Posterior vena cava (tissue), 2 donors: ENCODE measurements at regions not wholly inside any gene's neighbourhood (a gene's known extent, or its start where the extent isn't known, plus 50 kb on each side); places are given as distances from the start of the nearest gene placed in this dataset.
"Not testable (repeated sequence)": the region's sequence is repeated elsewhere in the genome, so short reads cannot be mapped to it uniquely, and the experiment has no call there.

Source experiments
- DNase-seq: peaks from one replicate; pipeline ENCODE4 v3.0.0-alpha.2; 2020; ENCODE audit warnings: low spot score
- intact Hi-C, 2 donors: fragments of 100-400 bp; cut with DNase I; formaldehyde crosslinking; loops; one replicate each; pipeline versions ENCODE4 v1.14.1 to v1.14.2; 2022 to 2023
- donor health status: DM: yes; HTN: yes; CAD: no.
- donor health status: DM: yes; HTN: yes; CAD: no.

DNA sequence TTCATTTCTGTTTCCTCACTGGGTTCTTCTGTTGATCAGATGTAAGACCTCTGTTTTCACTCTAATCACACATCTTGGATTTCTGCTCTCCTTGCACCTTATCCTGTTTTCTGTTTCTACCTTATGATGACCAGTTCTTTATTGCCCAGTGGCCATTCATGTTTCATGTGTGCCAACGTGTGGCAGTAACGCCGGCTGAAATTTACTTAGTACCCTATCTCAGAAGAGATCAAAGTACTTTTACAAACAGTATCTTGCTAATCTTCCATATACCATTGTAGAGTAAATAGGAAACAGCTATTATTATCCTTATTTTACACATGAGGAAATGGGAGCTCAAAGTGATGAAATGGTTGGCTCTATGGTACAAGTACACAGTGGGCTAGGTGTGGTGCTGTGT is 74.0 kb downstream of the GATA3 start:
- no peak for DNase-seq
- intact Hi-C loops: no loop called here

DNA sequence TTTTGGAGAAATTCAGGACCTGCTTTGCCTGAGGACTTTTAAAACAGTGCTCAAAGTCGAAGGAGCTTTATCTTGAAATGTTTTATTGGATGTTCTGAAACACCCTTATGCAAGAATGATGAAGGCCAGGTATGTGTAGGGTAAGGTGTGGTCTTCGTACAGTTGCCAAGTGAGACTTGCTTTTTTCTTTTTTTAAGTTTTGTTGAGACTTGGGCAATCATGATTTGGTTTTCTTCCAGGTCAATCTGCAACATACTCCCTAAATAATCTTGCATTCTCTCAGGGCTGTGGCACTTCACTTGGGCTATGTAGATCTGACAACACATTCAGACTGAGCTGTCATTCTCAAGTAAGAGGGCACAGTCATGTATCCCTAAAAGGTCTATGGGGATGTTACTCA is 75.0 kb downstream of the GATA3 start:
- intact Hi-C loops: no loop called here

DNA sequence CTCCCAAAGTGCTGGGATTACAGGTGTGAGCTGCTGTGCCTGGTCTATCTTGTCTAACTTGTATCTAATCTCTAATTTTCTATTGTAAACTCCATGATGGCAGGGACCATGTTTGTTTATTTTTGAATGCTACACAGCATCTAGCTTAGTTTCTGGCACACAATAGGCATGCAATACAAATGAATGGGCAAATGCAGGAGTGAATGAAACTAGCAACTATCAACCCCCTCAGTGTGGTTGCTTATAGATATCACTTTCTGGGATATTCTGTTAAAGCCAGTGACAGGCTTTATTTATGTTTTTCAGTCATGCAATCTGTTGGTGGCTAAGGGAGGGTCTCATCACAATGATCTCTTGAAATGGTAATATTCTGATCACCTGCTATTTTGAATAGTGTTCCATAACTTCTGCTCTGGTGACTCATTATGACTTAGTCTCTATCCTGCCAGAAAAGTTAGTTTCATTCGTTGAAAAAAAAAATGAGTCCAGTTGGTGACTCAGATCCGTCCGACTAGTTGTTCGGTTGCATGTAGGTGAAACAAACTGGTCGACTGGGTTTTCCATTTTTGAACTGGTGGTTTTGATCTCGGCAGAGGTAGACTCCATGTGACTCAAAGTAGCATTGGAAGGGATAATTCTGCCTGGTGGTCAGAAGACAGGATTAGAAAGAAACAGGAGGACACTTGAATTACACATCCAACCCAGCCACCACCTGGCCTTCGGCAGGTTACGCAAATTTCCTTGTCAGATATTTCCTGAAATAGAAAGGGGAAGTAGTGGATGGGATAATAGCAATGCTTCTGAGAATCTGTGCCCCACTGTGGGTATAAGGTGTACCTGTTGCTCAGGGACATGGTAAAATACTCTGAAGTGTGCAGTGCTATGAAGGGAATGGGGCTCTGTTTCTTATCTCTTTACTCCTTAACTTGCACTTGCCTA is 76.8 kb downstream of the GATA3 start:
- DNase-seq: no peak
- intact Hi-C loops: no loop called here

More for the DNA sequence above, 75.0 kb downstream of the GATA3 start:
- DNase-seq: no peak

DNA sequence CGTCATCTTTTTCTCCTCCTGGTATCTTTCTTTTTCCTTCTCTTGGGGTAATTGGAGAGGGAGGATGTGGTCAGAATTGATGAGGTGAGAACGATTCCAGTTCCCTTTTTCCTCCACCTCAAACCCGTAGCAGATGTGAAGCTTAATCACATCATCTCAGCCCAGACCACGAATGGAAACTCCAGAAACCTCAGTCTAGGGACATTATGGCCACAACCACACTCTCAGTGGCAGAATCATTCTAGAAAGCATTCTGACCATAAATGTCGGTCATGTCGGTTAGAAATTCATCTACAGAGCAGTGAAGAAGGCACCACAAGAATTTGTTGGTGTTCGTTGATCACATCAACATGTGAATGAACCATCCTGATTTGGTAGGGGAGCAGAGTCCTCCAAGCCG is 78.7 kb downstream of the GATA3 start:
- intact Hi-C loops: no loop called here
- DNase-seq: no peak

DNA sequence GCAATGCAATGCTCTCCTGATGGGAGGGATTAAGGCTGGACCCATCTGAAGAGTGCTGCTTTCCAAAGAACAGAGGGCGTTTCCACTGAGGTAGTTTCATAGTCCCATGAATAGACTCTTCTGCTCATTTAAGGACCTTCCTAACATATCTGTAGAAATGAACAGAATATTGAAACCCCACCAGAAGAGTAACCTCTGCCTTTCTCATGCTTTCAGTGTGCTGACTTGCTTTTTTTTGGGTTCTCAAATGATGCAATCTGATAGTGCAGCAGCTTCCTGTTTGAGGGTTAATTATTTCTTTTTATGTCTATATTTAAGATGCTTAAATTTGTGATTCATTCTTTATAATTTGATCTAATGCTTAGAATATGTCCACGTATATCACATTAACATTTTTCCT is 82.2 kb downstream of the GATA3 start:
- intact Hi-C loops: no loop called here
- DNase-seq: no peak

DNA sequence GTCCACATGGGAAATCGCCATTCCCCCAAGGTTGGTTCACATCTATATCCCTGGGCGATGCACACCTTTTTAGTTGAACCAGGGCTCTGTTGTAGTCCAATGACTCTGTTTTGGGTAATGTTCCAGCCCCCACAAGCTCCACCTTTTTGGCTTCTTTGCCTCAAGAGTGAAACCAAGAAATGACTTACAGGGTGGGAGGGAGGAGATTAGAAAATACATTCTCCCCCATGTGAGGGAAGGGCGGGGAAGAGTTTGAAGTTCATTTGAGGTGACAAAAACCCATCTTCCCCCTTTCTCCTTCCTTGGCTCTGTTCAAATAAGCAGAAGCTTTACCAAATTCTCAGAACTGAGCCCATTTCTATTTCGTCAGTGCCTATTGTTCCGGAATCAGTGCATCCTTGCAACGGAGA is 82.8 kb downstream of the GATA3 start:
- DNase-seq: no peak
- intact Hi-C loops: no loop called here

DNA sequence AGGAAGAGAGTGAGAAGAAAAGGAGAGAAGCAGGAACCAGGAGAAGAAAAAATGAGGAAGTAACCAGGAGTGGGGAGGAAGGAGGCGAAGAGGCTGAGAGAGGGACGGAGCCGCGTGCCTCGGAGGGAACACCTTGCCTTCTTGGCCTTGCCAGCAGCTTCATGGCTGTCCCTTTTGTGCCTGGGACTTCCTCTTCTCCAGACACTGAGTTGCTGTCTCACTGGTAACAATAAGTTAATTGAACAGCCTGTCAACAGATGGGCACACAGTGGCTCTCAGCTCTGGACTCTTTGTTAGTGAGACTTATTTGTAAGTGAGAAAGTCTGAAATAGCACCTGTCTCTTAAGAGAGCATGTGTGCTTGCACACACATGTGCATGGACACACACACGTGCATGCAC is 83.2 kb downstream of the GATA3 start:
- intact Hi-C loops: no loop called here
- no peak for DNase-seq

DNA sequence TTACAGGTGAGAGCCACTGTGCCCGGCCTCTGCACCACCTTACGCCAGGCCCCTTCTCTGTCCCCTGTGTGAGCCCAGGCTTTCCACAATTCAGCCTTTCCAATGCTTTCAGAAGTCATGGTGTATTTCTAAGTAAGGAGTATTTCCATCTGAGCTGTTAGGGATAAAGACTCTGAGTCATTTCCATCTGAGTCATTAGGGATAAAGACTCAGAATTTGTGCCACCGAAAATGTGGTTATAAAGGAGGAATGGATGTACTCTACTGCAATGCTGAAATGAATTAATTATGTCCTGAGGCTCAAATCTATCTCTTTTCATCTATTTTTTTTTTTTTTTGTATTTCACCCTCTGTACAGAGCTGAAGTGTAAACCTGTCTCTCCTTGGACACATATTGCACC is 84.0 kb downstream of the GATA3 start:
- intact Hi-C loops: no loop called here
- DNase-seq: no peak

DNA sequence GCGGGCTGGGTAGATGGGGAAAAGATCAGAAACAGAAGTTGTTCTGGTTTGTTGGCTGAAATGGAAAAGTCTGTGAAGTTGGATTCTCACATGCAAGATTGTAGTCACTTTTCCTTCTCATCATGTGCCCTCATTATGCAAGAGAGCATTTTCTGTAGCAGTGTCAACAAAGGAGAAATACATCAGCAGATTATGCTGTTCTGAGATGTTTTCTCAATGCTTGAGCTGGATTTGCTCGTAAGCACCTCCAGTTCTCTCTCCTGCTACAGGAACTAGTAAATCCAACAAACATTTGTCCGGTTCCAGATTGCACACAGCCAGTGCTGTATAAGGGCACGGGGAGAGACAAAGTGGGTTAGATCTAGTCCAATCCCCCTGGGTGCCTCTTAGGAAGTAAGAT is 90.0 kb downstream of the GATA3 start:
- intact Hi-C loops: no loop called here
- DNase-seq: no peak

DNA sequence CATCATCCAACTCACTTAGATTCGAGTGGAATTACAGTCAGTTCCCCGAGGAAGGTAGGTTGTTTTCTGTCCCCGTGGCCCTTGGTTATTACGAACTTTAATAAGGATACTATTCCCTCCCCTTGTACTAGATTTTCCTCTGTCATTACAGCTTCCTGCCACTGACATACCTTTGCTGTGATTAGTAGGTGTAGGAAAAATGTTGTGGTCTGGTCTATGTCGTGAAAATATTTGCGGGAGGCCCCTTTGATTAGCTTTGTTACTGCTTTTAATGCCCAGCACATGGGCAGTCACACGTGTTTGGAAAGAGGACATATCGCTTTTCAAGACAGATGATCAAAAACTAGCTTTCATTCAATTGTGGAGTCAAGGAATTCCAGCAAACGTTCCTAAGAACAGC is 92.2 kb downstream of the GATA3 start:
- intact Hi-C loops: no loop called here
- DNase-seq: no peak

DNA sequence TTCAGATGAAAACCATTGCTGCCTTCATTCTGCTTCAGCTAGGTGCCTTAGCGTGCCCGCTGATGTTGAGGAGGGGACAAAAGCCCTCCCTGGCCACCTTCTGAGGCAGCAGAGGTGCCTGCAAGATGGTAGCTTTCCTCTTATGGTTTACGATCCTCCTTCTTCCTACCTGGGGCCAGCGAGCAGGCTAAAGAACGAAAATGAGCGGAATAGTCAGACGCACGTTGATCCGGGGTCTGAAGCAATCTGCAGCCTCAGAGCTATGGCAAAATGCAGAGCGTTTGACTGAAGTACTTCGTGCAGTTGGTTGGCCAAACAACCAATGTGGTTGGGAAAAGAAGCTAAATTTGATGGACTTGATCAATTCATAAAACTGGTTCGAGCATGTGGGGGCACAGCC is 95.5 kb downstream of the GATA3 start:
- no peak for DNase-seq
- intact Hi-C loops: no loop called here

DNA sequence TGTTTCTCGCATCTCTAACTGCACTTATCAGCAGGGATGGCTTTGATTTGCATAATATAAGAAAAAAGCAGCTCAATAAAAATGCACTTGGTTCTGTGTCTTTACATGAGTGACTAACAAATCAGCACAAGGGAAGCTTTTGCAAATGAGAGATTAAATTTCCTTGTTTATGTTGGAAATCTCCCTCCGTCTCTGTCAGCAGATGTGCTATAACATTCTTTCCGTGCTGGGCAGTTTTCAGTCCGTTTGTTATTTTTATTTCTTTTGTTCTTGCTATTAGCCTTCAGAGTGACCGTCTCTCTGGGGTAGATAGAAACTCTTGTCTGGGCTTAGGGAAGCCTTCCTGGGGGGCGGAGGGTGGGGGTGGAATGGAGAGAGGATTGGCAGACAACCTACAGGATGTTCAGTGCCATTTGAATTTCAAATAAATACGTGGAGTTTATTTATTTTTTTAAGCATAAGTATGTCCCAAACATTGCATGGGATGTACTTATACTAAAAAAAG is 96.0 kb downstream of the GATA3 start:
- no peak for DNase-seq
- intact Hi-C loops: no loop called here

DNA sequence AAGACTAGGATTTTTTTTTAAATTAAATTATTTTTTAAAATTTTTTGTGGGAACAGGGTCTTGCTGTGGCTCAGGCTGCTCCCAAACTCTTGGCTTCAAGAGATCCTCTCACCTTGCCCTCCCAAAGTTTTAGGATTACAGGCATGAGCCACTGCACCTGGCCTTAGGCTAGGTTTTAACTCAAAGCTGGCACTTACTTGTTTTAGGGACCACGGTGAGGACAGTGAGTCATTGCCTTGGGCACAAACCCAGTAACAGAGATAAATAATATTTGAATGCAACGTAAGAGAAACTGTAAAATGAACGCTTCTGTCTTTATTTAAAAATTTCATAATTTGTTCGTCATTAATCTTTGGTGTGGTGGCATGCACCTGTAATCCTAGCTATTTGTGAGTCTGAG is 96.6 kb downstream of the GATA3 start:
- no peak for DNase-seq
- intact Hi-C loops: no loop called here

DNA sequence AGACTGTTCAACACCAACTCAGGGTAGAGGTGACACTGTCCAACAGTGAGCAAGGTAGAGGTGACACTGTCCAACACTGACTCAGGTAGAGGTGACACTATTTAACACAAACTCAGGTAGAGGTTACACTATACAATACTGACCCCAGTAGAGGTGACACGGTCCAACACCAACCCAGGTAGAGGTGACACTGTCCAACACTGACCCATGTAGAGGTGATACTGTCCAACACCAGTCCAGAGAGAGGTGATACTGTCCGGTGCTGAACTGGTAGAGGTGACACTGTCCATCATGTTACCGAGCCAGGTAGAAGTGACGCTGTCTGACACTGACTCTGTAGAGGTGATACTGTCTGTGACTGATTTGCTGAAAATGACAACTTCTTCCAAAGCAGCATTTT is 102.4 kb downstream of the GATA3 start:
- intact Hi-C loops: no loop called here
- DNase-seq: no peak

DNA sequence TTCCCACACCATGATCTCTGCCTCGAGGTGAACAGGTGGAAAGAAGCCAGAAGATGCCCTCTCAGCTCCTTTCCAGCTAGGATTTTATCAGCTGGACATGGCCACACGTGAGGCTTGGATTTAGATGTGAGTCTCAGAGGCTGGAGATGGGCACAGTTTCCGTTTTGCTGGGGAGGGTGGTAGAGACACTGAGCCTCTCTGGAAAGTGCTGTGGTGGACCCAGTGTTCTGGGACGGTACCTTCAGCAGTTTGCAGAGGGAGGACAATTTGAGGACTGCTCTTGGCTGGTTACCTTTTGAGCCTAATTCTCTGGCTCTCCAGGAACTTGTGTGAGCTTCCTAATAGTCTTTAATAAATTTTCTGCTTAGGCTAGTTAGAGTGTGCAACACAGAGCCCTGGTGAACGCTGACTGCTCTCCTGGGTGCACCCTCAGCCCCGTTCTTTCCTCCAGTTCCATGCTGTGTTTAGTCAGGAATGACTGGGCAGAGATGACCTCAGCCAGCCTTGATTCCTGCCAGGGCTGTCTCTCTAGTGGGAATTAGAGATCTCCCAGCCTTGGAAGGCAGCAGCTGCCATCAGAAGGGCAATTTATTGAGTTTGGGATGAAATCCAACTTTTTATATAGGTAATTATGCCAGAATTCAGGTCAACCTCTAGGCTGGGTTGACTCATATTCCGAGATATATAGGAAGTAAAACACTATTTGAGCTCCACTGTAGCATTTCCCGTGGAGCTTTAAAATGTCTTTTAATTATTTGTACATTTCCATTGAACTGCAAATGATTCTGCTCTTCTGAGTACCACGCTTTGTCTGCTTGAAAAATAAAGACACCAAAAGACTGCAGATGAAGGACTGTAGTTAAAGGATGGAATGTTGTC is 103.9 kb downstream of the GATA3 start:
- DNase-seq: no peak
- intact Hi-C loops: no loop called here

DNA sequence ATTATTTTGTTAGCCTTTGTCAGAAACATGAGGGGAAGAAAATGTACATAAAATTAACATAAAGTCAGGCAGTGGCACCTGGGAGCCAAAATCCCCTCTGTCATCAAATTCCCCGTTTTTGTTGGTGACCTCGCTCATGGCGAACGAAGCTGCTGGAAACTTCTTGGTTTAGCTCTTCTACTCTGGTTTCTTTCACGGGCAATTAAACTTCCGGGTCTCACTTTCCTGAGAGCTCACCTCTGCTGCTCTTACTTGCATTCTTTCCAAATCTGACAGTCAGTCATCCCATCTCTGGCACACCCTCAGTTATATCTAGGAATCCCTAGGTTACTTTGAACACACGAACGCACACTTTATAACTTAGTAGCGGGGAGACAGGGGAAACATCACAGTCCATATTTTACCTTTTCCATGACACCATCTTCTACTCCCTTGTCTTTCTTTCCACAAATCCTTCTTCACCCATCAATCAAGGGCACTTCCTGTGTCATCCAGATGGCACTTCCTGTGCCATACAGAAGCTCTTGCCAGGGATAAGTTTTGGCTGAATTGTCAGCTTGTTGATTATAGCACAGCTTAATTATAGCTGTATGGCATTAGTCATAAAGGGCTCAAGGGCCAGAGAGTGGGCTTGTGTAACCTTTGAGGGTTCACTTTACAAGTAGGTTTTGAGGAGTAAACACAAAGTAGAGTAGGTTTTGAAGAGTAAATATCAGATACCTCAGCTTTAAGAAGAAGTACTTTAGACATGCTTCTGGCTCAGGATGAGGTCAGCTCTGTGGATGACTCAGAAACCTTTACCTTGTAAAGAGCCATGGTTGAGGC is 105.1 kb downstream of the GATA3 start:
- intact Hi-C loops: no loop called here
- no peak for DNase-seq

DNA sequence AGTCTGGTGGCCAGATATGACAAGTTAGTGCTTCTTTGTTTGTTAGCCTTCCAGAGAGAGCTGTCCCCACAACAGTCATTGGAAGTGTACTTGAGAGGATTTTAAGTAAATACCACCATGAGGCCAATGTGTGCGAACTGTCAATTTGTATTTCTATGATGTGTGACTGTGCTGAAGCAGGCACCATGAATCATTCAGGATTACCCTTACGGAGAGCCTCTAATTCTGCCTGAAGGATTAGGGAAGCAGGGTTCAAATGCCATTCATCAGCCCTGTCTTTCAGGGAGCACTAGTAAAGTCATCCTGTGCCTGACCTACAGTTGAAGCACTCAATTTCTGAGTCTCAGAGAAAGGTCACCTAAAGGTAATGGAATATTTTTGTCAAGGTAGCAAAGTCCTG is 109.3 kb downstream of the GATA3 start:
- no peak for DNase-seq

DNA sequence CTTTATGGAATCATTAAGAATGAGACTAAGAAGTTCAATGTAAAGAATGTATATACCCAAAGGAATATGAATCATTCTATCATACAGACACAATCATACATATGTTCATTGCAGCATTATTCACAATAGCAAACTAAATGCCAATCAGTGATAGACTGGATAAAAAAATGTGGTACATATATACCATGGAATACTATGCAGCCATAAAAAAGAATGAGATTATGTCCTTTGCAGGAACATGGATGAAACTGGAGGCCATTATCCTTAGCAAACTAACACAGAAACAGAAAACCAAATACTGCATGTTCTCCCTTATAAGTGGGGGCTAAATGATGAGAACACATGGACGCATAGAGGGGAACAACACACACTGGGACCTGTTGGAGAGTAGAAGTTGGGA is 110.2 kb downstream of the GATA3 start:
- intact Hi-C loops, DNase-seq: not testable (repeated sequence)

More for the DNA sequence above, 109.3 kb downstream of the GATA3 start:
- intact Hi-C loops: no loop called here

DNA sequence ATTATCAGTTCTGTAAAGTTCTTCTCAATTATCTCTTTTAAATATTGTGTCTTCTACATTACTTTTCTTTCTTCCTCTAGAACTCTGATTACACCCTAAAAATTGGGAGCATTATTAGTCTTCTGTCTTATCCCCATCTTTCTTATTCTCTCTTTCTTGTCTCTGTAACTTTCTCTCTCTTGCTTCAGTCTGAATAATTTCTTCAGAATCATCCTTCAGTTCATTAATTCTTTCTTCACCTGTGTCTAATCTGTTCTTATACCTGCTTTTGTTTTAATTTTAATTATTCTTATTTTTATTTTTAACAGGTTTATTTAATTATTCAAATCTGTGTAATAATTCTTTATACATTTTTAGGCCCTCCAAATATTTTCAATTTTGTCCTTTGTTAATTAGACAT is 114.3 kb downstream of the GATA3 start:
- no peak for DNase-seq
- intact Hi-C loops: no loop called here
